Sigmoid colon (tissue), 4 donors: ENCODE measurements at regions not wholly inside any gene's neighbourhood (a gene's known extent, or its start where the extent isn't known, plus 50 kb on each side); places are given as distances from the start of the nearest gene placed in this dataset.

Source experiments
- CTCF ChIP-seq, 4 experiments: fragments of 450-650 bp in 3 of 4; fragments of 200-600 bp in 1 of 4; IDR thresholded peaks; one replicate each; pipeline ENCODE4 v1.5.1; 2016 to 2019; ENCODE audit warnings: antibody characterized with exemption in 4 of 4, mild to moderate bottlenecking in 3 of 4, moderate library complexity in 2 of 4
- POLR2A ChIP-seq, 2 donors: fragments of 450-650 bp; IDR thresholded peaks; one replicate each; pipeline ENCODE4 v1.6.1; 2016; ENCODE audit warnings: antibody characterized with exemption in 2 of 2, mild to moderate bottlenecking in 2 of 2, moderate library complexity in 2 of 2
- POLR2AphosphoS5 ChIP-seq, 4 donors: sonication (generic); formaldehyde crosslinking; IDR thresholded peaks; one replicate each; pipeline ENCODE4 v1.6.1; 2017; ENCODE audit warnings: antibody characterized with exemption in 4 of 4

GRCh38 chr16:27703121-27703520, 153.2 kb downstream of the KATNIP start:
- TF ChIP-seq POLR2AphosphoS5 (IDR thresholded peaks at IDR 0.05): no peak
- no peak for TF ChIP-seq POLR2A (IDR thresholded peaks at IDR 0.05)
- no peak for TF ChIP-seq CTCF (IDR thresholded peaks at IDR 0.05)
